Endothelial cell (in vitro differentiated cells): ENCODE measurements at regions not wholly inside any gene's neighbourhood (a gene's known extent, or its start where the extent isn't known, plus 50 kb on each side); places are given as distances from the start of the nearest gene placed in this dataset.

Experiments used
- DNase-seq: peaks from one replicate; pipeline ENCODE4 v3.0.0; 2021; ENCODE audit warnings: low spot score
- H3K27ac Mint-ChIP-seq: one replicate; pipeline ENCODE4 v1.8.0; 2021; ENCODE audit warnings: mixed read lengths, inconsistent platforms; ENCODE audit not compliant: unreplicated experiment
- H3K27me3 Mint-ChIP-seq: one replicate; pipeline ENCODE4 v1.8.0; 2021; ENCODE audit warnings: mild to moderate bottlenecking, moderate library complexity, mixed read lengths, inconsistent platforms; ENCODE audit not compliant: unreplicated experiment
- H3K36me3 Mint-ChIP-seq: one replicate; pipeline ENCODE4 v1.8.0; 2021; ENCODE audit warnings: mild to moderate bottlenecking, low read depth, mixed read lengths, inconsistent platforms; ENCODE audit not compliant: unreplicated experiment
- H3K4me1 Mint-ChIP-seq: one replicate; pipeline ENCODE4 v1.8.0; 2021; ENCODE audit warnings: mild to moderate bottlenecking, mixed read lengths, inconsistent platforms; ENCODE audit not compliant: unreplicated experiment
- H3K4me3 Mint-ChIP-seq: one replicate; pipeline ENCODE4 v1.8.0; 2021; ENCODE audit warnings: mild to moderate bottlenecking, mixed read lengths, inconsistent platforms; ENCODE audit not compliant: unreplicated experiment
- H3K9me3 Mint-ChIP-seq: one replicate; pipeline ENCODE4 v1.8.0; 2021; ENCODE audit warnings: mixed read lengths, inconsistent platforms; ENCODE audit not compliant: unreplicated experiment
- CTCF ChIP-seq: fragments of 200-600 bp; sonication (generic); IDR thresholded peaks from one replicate; pipeline ENCODE4 v1.5.0; 2021; ENCODE audit warnings: antibody characterized with exemption; ENCODE audit not compliant: unreplicated experiment

DNA sequence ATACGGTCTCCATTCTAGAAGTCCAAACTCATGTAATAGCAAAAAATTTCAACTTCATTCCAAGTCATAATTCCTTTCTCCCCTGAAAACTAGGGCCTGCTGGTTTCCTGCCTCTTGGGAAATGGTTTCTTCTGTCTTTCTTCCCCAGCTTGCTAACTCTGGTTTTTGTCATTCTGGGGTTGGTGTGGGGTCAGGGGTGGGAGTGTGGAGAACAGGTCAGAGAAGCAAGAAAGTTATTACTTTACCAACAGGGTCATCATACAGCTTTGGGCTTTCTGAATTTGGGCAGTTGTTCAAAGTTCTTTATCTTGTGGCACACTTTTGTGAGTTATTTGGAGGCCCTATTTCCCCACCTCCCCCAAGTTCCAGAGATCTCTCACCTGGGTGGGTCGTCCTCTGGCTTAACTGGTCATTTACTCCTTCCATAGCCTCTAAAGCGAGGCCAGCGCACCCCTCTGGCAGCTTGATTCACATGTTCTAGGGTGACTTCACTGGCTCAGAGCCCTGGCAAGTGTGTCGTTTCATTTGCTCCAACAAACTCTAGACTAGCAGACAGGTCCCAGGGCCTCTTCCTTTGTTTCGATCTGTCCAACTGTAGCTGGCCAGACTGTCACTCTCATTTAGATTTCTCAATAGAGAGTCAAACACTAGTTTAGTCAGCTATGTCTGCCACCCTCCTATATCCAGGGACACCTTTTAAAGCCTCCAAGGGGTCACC is 161.2 kb downstream of the JCAD start:
- no peaks in the 10 kb centered on the region for H3K36me3 Mint-ChIP-seq
- DNase-seq, result no peak
- no peak overlapping the region for H3K27ac Mint-ChIP-seq
- H3K4me1 Mint-ChIP-seq, result peaks cover 4% of the 10 kb centered on the region
- no peak for TF ChIP-seq CTCF
- H3K27me3 Mint-ChIP-seq, result no peaks in the 10 kb centered on the region
- H3K4me3 Mint-ChIP-seq, result no peak overlapping the region
- H3K9me3 Mint-ChIP-seq, result no peaks in the 10 kb centered on the region

GRCh38 chr10:29897430-29897829 is 162.0 kb downstream of the JCAD start:
- H3K4me1 Mint-ChIP-seq, result peaks cover 4% of the 10 kb centered on the region
- DNase-seq, result no peak
- no peak overlapping the region for H3K4me3 Mint-ChIP-seq
- H3K36me3 Mint-ChIP-seq, result no peaks in the 10 kb centered on the region
- TF ChIP-seq CTCF, result no peak
- no peak overlapping the region for H3K27ac Mint-ChIP-seq
- no peaks in the 10 kb centered on the region for H3K27me3 Mint-ChIP-seq
- H3K9me3 Mint-ChIP-seq, result no peaks in the 10 kb centered on the region

DNA sequence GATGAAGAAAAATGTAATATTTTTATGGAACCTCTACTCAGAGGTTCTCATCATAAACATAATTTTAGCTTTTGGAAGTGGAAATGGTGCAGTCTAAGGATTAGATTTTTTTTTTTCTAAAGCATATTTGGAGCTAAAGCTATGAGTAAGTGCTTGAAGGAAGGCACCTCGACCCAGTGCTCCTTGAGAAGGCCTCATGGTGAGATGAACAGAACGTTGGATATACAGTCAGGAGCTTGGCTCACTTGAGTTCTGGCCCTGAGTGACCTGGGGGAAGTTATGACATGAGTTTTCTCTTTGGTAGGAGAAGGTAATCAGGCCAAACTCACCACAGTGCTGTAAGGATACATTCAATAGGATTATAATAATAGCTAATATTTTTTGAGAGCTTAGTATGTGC is 163.3 kb downstream of the JCAD start:
- TF ChIP-seq CTCF, result no peak
- Mint-ChIP-seq H3K27me3 (no peaks in the 10 kb centered on the region), H3K9me3 (no peaks in the 10 kb centered on the region), H3K36me3 (no peaks in the 10 kb centered on the region), H3K27ac (no peak overlapping the region), H3K4me3 (no peak overlapping the region), H3K4me1 (peaks cover 4% of the 10 kb centered on the region)
- no peak for DNase-seq

DNA sequence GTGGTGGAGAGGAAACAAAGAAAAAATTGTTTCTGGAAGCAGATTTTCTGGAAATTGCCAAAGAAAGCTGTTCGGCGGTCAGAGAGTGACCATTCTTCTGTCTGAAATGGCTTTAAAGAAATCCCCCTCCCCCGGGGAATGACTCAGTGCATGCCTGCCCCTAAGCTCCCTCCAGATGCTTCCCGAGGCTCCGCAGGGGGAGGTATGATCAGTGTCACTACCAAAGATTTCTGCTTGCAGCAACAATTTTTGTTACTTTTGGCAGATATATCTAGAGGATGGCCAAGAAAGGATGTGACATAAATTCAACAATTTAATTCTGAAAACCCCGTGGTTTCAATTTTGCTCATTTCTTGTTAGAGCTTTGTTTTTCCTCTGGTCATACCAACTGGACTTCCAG is 163.9 kb downstream of the JCAD start:
- DNase-seq, result no peak
- H3K4me1 Mint-ChIP-seq, result peaks cover 4% of the 10 kb centered on the region
- no peaks in the 10 kb centered on the region for H3K27me3 Mint-ChIP-seq
- no peaks in the 10 kb centered on the region for H3K36me3 Mint-ChIP-seq
- no peaks in the 10 kb centered on the region for H3K9me3 Mint-ChIP-seq
- no peak for TF ChIP-seq CTCF
- H3K4me3 Mint-ChIP-seq, result no peak overlapping the region
- no peak overlapping the region for H3K27ac Mint-ChIP-seq

DNA sequence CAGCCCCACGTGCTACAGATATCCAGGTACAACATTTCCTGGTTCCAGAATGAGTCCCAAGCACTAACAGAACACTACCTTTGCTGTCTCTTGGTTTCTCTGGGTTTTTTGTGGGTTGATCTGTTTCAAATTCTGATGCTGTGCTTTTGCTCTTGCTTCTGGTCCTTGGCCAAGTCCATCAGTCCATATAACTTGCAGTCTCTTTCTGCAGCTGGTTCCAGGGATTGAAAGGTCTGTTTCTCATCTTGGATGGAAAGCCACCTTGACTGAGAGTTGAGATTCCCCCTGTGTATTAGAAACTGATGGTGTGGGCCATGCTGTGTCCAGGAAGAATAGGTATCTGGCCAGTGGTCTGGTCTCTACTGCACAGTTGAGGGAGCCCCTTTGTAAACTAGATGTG is 171.1 kb downstream of the JCAD start:
- TF ChIP-seq CTCF, result no peak
- no peak overlapping the region for H3K27ac Mint-ChIP-seq
- no peak for DNase-seq
- H3K4me1 Mint-ChIP-seq, result no peaks in the 10 kb centered on the region
- H3K9me3 Mint-ChIP-seq, result no peaks in the 10 kb centered on the region
- no peaks in the 10 kb centered on the region for H3K36me3 Mint-ChIP-seq
- H3K4me3 Mint-ChIP-seq, result no peak overlapping the region
- H3K27me3 Mint-ChIP-seq, result peaks cover 2% of the 10 kb centered on the region
